ENCODE measurements at regions not wholly inside any gene's neighbourhood (a gene's known extent, or its start where the extent isn't known, plus 50 kb on each side); places are given as distances from the start of the nearest gene placed in this dataset.

GRCh38 chr6:47157063-47157462 is 114.9 kb upstream of the ADGRF1 start (continued):
- TF ChIP-seq RNF219 (CRISPR knock-in tag; IDR thresholded peaks at IDR 0.05) = no peak
- TF ChIP-seq ZNF77 (CRISPR knock-in tag; IDR thresholded peaks at IDR 0.05) = no peak

GRCh38 chr6:47156196-47156595 is 114.1 kb upstream of the ADGRF1 start:
- Histone ChIP-seq H4K20me1 (replicated peaks; ENCODE audit: control insufficient read depth, insufficient read depth, low read length) (no peaks in the 10 kb centered on the region), H3K9me1 (ENCODE audit: control insufficient read depth, insufficient read depth, low read length) (no peaks in the 10 kb centered on the region), H3K27me3 (ENCODE audit: control insufficient read depth in 2 of 2, insufficient read depth in 2 of 2, low read length in 2 of 2) (peaks cover 17 to 18% of the 10 kb centered on the region in 2 experiments), H2AFZ (ENCODE audit: low read depth, low read length) (no peak overlapping the region), H3K36me3 (ENCODE audit: control insufficient read depth, insufficient read depth, low read length) (no peaks in the 10 kb centered on the region), H3K4me3 (no peak overlapping the region), H3K27ac (ENCODE audit: extremely low read depth, low read depth, low read length) (no peak overlapping the region), H3K4me2 (ENCODE audit: insufficient read depth, low read length) (no peak overlapping the region), H3K79me2 (ENCODE audit: control insufficient read depth, insufficient read depth, low read length) (no peaks in the 10 kb centered on the region), H3K9me3 (replicated peaks; ENCODE audit: control insufficient read depth, insufficient read depth, low read depth, low read length) (no peaks in the 10 kb centered on the region), H3K4me1 (replicated peaks in 1 of 2; ENCODE audit: control insufficient read depth in 2 of 2, insufficient read depth in 2 of 2, low read length in 2 of 2) (no peaks in the 10 kb centered on the region), H3K9ac (ENCODE audit: insufficient read depth in 1 of 2, low read depth in 2 of 2, low read length in 2 of 2) (no peak overlapping the region)
- BruUV-seq (replicated peaks) = no TSS peak
- FAIRE-seq = no peak
- 5% methylated on average over 4 of the region's 4 CpGs for WGBS (ENCODE audit: insufficient coverage, low coverage, missing lambda C conversion rate)
- no peak for DNase-seq (ENCODE audit: extremely low read depth in 1 of 4, low spot score in 3 of 4)
- intact Hi-C loops (cut with micrococcal nuclease) (no loop called here), in situ Hi-C loops (cut with MboI) (no loop called here)
- CTCF ChIA-PET (ENCODE audit: low intra/inter-chr PET ratio) = no interaction called here
- POLR2A ChIA-PET = interaction anchor here (3.2 kb wide), 1 partner anchor 11 kb away, joined by 13 read pairs; no protein-coding TSS in a partner anchor
- no peak for ATAC-seq
- no peak for TF ChIP-seq BMI1 (IDR thresholded peaks at IDR 0.05; ENCODE audit: low read length)
